HCT116 (cell line): ENCODE measurements at regions not wholly inside any gene's neighbourhood (a gene's known extent, or its start where the extent isn't known, plus 50 kb on each side); places are given as distances from the start of the nearest gene placed in this dataset.
"Not testable (repeated sequence)": the region's sequence is repeated elsewhere in the genome, so short reads cannot be mapped to it uniquely, and the experiment has no call there.

Experiments
- ATAC-seq: fragments of 200-7000 bp; cut with Tn5 transposase; 2 replicates; pipeline ENCODE4 v1.9.1; 2020; ENCODE audit warnings: mild to moderate bottlenecking, moderate library complexity
- BruUV-seq: library from RNA; stranded (reverse); fragments of 400-500 nt; replicated peaks from 2 replicates; lab custom pipeline; 2021; lab: Mats Ljungman, UMichigan
- CTCF ChIA-PET: fragments of 300-600 bp; sonication (Branson Sonifier 250); formaldehyde crosslinking; loops from one replicate; lab custom pipeline; 2021; ENCODE audit warnings: antibody characterized with exemption; lab: Charles Lee
- POLR2A ChIA-PET: fragments of 300-600, 350-600 bp; sonication (Branson Sonifier 250); formaldehyde crosslinking; loops from one replicate; lab custom pipeline; 2021; ENCODE audit warnings: antibody characterized with exemption; lab: Charles Lee
- RAD21 ChIA-PET, 2 experiments: fragments of 300-600 bp; sonication (Branson Sonifier 250); formaldehyde crosslinking; loops; one replicate each; lab custom pipeline; 2023; ENCODE audit warnings: low total read pairs in 2 of 2; ENCODE audit not compliant: uncharacterized antibody in 2 of 2, unreplicated experiment in 2 of 2, low non-redundant PET in 1 of 2; lab: Charles Lee
- DNase-seq: peaks from one replicate; pipeline ENCODE4 v3.0.0-alpha.2; 2010; ENCODE audit warnings: low read depth, low spot score
- H2AFZ ChIP-seq: fragments of 200-600 bp; shearing (Covaris generic), sonication (generic); 2 replicates; pipeline ENCODE4 v1.6.1; 2017; ENCODE audit warnings: low read depth, mixed run types, mixed read lengths, antibody characterized with exemption, low read length; ENCODE audit not compliant: poor library complexity, severe bottlenecking
- H3K27ac ChIP-seq: 2 replicates; pipeline ENCODE4 v1.5.1; 2012; ENCODE audit warnings: low read depth, low read length
- H3K27me3 ChIP-seq: fragments of 200-600 bp; sonication (generic); 2 replicates; pipeline ENCODE4 v1.6.1; 2016; ENCODE audit warnings: mixed run types, low read length, mixed read lengths; ENCODE audit not compliant: insufficient read depth
- H3K36me3 ChIP-seq, 2 experiments: fragments of 200-500 bp in 1 of 2; fragments of 200-600 bp in 1 of 2; sonication (Bioruptor generic) in 1 of 2; sonication (generic) in 1 of 2; 2 replicates each; pipeline versions ENCODE4 v1.5.1 to v1.6.1; 2014 to 2016; ENCODE audit warnings: low read length in 2 of 2, inconsistent platforms in 1 of 2, mixed read lengths in 1 of 2, mixed run types in 1 of 2; ENCODE audit not compliant: insufficient read depth in 2 of 2, control insufficient read depth in 1 of 2
- H3K4me1 ChIP-seq, 2 experiments: fragments of 200-600 bp in 1 of 2; sonication (generic) in 1 of 2; 2 replicates each; pipeline versions ENCODE4 v1.5.1 to v1.6.1; 2012 to 2017; ENCODE audit warnings: low read length in 2 of 2, inconsistent platforms in 1 of 2, mild to moderate bottlenecking in 1 of 2, mixed read lengths in 1 of 2, mixed run types in 1 of 2, moderate library complexity in 1 of 2; ENCODE audit not compliant: insufficient read depth in 2 of 2, control insufficient read depth in 1 of 2
- H3K4me2 ChIP-seq: fragments of 200-600 bp; sonication (generic); 2 replicates; pipeline ENCODE4 v1.6.1; 2017; ENCODE audit warnings: mixed run types, low read length, mixed read lengths
- H3K4me3 ChIP-seq, 2 experiments: fragments of 200-600 bp in 1 of 2; sonication (generic) in 1 of 2; replicated peaks in 1 of 2; 2 replicates each; pipeline ENCODE4 v1.5.1; 2011 to 2016; ENCODE audit warnings: low read length in 2 of 2, control low read depth in 1 of 2, low read depth in 1 of 2, mild to moderate bottlenecking in 1 of 2, mixed read lengths in 1 of 2, mixed run types in 1 of 2
- H3K79me2 ChIP-seq: fragments of 200-600 bp; sonication (generic); 2 replicates; pipeline ENCODE4 v1.6.1; 2017; ENCODE audit warnings: mild to moderate bottlenecking, mixed run types, low read length, moderate library complexity, mixed read lengths; ENCODE audit not compliant: insufficient read depth
- H3K9ac ChIP-seq: fragments of 200-600 bp; sonication (generic); 2 replicates; pipeline ENCODE4 v1.6.1; 2016; ENCODE audit warnings: low read length, mixed read lengths
- H3K9me2 ChIP-seq: fragments of 200-600 bp; sonication (generic), shearing (Covaris generic); 2 replicates; pipeline ENCODE4 v1.6.1; 2017; ENCODE audit warnings: mixed run types, mild to moderate bottlenecking, moderate library complexity; ENCODE audit not compliant: insufficient read depth
- H3K9me3 ChIP-seq, 2 experiments: fragments of 200-500 bp in 1 of 2; fragments of 200-600 bp in 1 of 2; sonication (Bioruptor generic) in 1 of 2; sonication (generic) in 1 of 2; 2 replicates each; pipeline ENCODE4 v1.6.1; 2014 to 2017; ENCODE audit warnings: low read length in 2 of 2, mixed read lengths in 2 of 2, inconsistent platforms in 1 of 2, low read depth in 1 of 2, mild to moderate bottlenecking in 1 of 2, mixed run types in 1 of 2, moderate library complexity in 1 of 2; ENCODE audit not compliant: control insufficient read depth in 1 of 2, insufficient read depth in 1 of 2
- H4K20me1 ChIP-seq: fragments of 200-600 bp; sonication (generic), shearing (Covaris generic); 2 replicates; pipeline ENCODE4 v1.6.1; 2017; ENCODE audit warnings: mixed run types, mild to moderate bottlenecking, moderate library complexity; ENCODE audit not compliant: insufficient read depth
- EGR1 ChIP-seq: IDR thresholded peaks from 2 replicates; pipeline ENCODE4 v1.6.1; 2012; ENCODE audit warnings: low read depth
- EZH2 ChIP-seq: fragments of 200-600 bp; sonication (generic); IDR thresholded peaks from 2 replicates; pipeline ENCODE4 v1.6.1; 2017; ENCODE audit warnings: antibody characterized with exemption, mixed run types
- FOSL1 ChIP-seq: IDR thresholded peaks from 2 replicates; pipeline ENCODE4 v1.6.1; 2012; ENCODE audit warnings: low read depth
- JUND ChIP-seq: IDR thresholded peaks from 2 replicates; pipeline ENCODE4 v1.6.1; 2012
- POLR2A ChIP-seq: IDR thresholded peaks from 2 replicates; pipeline ENCODE4 v1.7.0; 2011; ENCODE audit warnings: borderline replicate concordance; ENCODE audit not compliant: insufficient read depth, insufficient read length; ENCODE audit errors: extremely low read depth
- POLR2AphosphoS5 ChIP-seq: IDR thresholded peaks from 2 replicates; pipeline ENCODE4 v1.6.1; 2011; ENCODE audit warnings: mild to moderate bottlenecking, low read depth, low read length, moderate library complexity
- RAD21 ChIP-seq: IDR thresholded peaks from 2 replicates; pipeline ENCODE4 v1.6.1; 2012; ENCODE audit warnings: low read depth, mild to moderate bottlenecking
- SP1 ChIP-seq: IDR thresholded peaks from 2 replicates; pipeline ENCODE4 v1.6.1; 2012; ENCODE audit warnings: low read depth
- YY1 ChIP-seq: IDR thresholded peaks from 2 replicates; pipeline ENCODE4 v1.6.1; 2011; ENCODE audit warnings: low read length, low read depth, moderate library complexity, mild to moderate bottlenecking; ENCODE audit not compliant: insufficient replicate concordance; ENCODE audit errors: extremely low read depth
- ZFX ChIP-seq: fragments of 450-650 bp; IDR thresholded peaks from 2 replicates; pipeline ENCODE4 v1.6.1; 2017
- intact Hi-C: fragments of 100-400 bp; cut with micrococcal nuclease; formaldehyde crosslinking; loops from 2 replicates; pipeline ENCODE4 v1.10.0; 2022
- TF ChIP-seq, protein P1 (sequence below): IDR thresholded peaks from 2 replicates; pipeline ENCODE4 v1.6.1; 2012
- TF ChIP-seq, protein P2 (sequence below), 3 experiments: fragments of 200-600 bp in 1 of 3; sonication (generic) in 1 of 3; IDR thresholded peaks in 2 of 3; conservative IDR thresholded peaks in 1 of 3; 2 replicates each; pipeline ENCODE4 v1.5.1; 2012 to 2017; ENCODE audit warnings: low read depth in 2 of 3, low read length in 2 of 3, antibody characterized with exemption in 1 of 3, borderline replicate concordance in 1 of 3, control low read depth in 1 of 3, mild to moderate bottlenecking in 1 of 3, mixed read lengths in 1 of 3, mixed run types in 1 of 3, moderate library complexity in 1 of 3; ENCODE audit not compliant: insufficient read depth in 1 of 3
- TF ChIP-seq, protein P3 (sequence below): IDR thresholded peaks from 2 replicates; pipeline ENCODE4 v1.6.1; 2012

DNA sequence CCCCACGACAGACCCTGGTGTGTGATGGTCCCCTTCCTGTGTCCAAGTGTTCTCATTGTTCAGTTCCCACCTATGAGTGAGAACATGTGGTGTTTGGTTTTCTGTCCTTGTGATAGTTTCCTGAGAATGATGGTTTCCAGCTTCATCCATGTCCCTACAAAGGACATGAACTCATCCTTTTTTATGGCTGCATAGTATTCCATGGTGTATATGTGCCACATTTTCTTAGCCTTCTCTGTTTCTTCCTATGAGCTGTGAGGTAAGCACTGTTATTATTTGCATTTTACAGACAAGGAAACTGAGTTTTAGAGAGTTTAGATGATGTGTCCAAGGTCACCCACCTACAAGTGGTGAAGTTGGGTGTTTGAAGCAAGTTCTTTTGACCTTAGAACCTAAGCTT, 51.1 kb upstream of the BNC1 start:
- CTCF ChIA-PET, BruUV-seq, H3K27ac ChIP-seq, H2AFZ ChIP-seq, H3K9me3 ChIP-seq, DNase-seq, H3K4me2 ChIP-seq, H3K36me3 ChIP-seq, intact Hi-C loops, H3K27me3 ChIP-seq, H3K4me1 ChIP-seq, H3K79me2 ChIP-seq, ATAC-seq, H4K20me1 ChIP-seq, RAD21 ChIA-PET, H3K9ac ChIP-seq, H3K4me3 ChIP-seq, H3K9me2 ChIP-seq, POLR2A ChIA-PET: not testable (repeated sequence)

DNA sequence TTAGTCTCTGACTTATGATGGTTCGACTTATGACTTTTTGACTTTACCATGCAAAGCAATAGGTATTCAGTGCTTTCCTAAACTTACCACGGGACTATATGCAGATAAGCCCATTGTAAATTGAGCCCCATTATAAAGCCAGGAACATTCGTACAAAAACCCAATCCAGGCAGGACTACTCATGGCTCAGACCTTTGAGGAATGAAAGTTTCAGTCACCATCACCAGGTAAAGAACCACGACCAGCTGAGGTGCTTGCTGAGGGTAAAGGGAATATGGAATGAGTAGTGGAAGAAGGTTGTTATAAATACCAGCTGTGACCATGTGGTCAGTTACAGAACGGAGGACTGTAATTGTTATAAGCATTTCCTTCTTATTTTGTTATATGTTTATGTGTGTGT, 54.9 kb upstream of the BNC1 start:
- Histone ChIP-seq H3K9me2 (no peaks in the 10 kb centered on the region), H3K9ac (no peak overlapping the region), H3K4me1 (no peaks in the 10 kb centered on the region), H3K4me2 (no peak overlapping the region), H3K27me3 (no peaks in the 10 kb centered on the region), H4K20me1 (no peaks in the 10 kb centered on the region), H3K36me3 (no peaks in the 10 kb centered on the region), H2AFZ (no peak overlapping the region), H3K27ac (no peak overlapping the region), H3K9me3 (no peaks in the 10 kb centered on the region), H3K79me2 (no peaks in the 10 kb centered on the region), H3K4me3 (no peak overlapping the region)
- ChIA-PET CTCF (no interaction called here), POLR2A (no interaction called here), RAD21 (no interaction called here)
- no peak for ATAC-seq
- TF ChIP-seq, protein P1, sequence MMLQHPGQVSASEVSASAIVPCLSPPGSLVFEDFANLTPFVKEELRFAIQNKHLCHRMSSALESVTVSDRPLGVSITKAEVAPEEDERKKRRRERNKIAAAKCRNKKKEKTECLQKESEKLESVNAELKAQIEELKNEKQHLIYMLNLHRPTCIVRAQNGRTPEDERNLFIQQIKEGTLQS, result no peak
- TF ChIP-seq YY1 (no peak), FOSL1 (no peak), POLR2AphosphoS5 (no peak), JUND (no peak), EGR1 (no peak), SP1 (no peak), EZH2 (no peak), ZFX (no peak), POLR2A (no peak), RAD21 (no peak)
- TF ChIP-seq, protein P2, sequence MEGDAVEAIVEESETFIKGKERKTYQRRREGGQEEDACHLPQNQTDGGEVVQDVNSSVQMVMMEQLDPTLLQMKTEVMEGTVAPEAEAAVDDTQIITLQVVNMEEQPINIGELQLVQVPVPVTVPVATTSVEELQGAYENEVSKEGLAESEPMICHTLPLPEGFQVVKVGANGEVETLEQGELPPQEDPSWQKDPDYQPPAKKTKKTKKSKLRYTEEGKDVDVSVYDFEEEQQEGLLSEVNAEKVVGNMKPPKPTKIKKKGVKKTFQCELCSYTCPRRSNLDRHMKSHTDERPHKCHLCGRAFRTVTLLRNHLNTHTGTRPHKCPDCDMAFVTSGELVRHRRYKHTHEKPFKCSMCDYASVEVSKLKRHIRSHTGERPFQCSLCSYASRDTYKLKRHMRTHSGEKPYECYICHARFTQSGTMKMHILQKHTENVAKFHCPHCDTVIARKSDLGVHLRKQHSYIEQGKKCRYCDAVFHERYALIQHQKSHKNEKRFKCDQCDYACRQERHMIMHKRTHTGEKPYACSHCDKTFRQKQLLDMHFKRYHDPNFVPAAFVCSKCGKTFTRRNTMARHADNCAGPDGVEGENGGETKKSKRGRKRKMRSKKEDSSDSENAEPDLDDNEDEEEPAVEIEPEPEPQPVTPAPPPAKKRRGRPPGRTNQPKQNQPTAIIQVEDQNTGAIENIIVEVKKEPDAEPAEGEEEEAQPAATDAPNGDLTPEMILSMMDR (IDR thresholded peaks at IDR 0.05 in 2 of 3, conservative IDR thresholded peaks at IDR 0.05 in 1 of 3; ENCODE audit: borderline replicate concordance in 1 of 3, insufficient read depth in 1 of 3, low read depth in 2 of 3, low read length in 2 of 3), result no peak
- TF ChIP-seq, protein P3, sequence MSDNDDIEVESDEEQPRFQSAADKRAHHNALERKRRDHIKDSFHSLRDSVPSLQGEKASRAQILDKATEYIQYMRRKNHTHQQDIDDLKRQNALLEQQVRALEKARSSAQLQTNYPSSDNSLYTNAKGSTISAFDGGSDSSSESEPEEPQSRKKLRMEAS, result no peak
- no TSS peak for BruUV-seq
- no peak for DNase-seq
- intact Hi-C loops, result no loop called here
